ENCODE measurements at regions not wholly inside any gene's neighbourhood (a gene's known extent, or its start where the extent isn't known, plus 50 kb on each side); places are given as distances from the start of the nearest gene placed in this dataset.
"Not testable (repeated sequence)": the region's sequence is repeated elsewhere in the genome, so short reads cannot be mapped to it uniquely, and the experiment has no call there.

GRCh38 chr21:15932726-15933125 lies 202.9 kb downstream of the USP25 start:
- no peak for DNase-seq

DNA sequence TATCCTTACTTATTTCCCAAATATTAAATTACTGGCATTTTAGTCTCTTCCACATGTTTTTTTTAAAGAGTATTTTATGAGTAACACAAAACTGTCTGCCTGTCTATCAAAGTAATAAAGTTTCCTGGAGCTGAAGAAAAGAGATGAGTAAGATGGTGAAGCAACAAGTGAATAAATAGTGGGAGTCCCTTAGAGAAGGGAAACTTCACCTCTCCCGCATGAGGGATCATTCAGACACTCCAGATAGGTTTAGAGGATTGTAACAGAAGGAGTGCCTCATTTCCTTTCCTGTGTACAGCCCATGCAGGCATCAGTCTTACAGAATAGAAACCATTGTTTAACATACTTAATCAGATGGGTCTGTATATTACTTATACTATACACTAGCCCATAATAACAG lies 205.7 kb downstream of the USP25 start:
- no peak for DNase-seq

GRCh38 chr21:15943009-15943666 lies 213.4 kb downstream of the USP25 start:
- DNase-seq: no peak

- no peak for DNase-seq
These were observed 217.9 kb downstream of the USP25 start for GRCh38 chr21:15947677-15948076.

DNA sequence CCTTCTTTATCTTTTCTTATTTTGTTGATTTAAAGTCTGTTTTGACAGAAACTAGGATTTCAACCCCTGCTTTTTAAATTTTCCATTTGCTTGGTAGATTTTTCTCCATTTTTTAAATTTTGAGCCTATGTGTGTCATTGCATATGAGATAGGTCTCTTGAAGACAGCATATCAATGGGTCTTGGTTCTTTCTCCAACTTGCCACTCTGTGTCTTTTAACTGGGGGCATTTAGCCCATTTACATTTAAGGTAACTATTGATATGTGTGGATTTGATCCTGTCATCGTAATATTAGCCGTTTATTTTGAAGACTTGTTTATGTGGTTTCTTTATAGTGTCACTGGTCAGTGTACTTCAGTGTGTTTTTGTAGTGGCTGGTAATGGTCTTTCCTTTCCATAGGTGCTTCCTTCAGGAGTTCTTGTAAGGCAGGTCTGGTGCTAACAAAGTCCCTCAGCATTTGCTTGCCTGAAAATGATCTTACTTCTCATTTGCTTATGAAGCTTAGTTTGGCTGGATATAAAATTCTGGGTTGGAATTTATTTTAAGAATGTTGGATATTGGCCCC lies 223.9 kb downstream of the USP25 start:
- DNase-seq: no peak

DNA sequence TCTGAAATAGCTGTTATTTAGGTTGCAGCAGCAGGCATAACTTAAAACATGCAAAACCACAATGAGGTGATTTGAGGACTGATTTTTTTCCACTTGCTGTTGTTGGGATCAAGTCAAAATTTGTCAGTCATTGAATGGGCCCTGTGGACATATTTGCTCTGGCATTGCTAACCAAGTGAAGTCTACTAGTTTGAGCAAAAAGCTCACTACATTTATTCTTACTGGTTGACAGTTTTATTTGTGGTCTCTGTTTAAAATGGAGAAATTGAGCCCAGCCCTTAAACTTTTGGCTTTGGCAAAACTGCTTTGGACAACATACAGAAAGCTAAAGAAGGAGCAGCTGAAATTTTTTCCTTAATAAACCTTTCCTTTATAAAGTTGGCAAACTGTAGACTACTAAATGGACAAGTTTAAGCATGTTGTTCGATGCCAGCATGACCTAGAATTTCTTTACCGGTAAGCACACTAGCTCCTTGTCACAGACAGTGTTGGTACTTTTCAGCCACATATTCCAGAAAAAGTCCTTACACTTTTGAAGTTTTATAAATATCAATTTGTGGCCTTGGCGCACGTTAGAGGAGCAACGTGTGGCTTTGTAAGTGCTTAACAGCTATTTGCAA lies 234.6 kb downstream of the USP25 start:
- no peak for DNase-seq

- no peak for DNase-seq
These were observed 236.4 kb downstream of the USP25 start for GRCh38 chr21:15966231-15966630.

- DNase-seq: no peak
These were observed 236.9 kb downstream of the USP25 start for GRCh38 chr21:15966651-15967050.

DNA sequence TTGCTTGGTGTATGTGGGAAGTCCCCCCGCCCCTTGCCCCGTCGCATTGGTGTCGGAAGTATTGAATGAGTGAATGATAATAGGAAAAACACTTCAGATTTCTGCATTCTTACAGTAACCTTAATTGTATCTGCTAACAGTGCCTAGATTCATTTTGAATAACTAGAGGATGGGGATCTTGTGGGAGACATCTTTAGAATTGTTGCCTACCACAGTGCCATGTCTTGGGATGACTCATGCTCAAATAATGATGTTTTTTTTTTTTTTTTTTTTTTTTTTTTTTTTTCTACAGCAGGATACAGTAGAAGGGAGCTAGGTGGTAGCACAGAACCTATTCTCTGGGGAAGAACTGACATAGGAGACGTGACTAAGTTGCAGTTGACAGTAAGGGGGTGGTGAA lies 237.9 kb downstream of the USP25 start:
- DNase-seq: no peak

- no peak for DNase-seq
These were observed 239.1 kb downstream of the USP25 start for GRCh38 chr21:15968776-15969310.

- DNase-seq: no peak
These were observed 247.0 kb downstream of the USP25 start for GRCh38 chr21:15976807-15977206.

DNA sequence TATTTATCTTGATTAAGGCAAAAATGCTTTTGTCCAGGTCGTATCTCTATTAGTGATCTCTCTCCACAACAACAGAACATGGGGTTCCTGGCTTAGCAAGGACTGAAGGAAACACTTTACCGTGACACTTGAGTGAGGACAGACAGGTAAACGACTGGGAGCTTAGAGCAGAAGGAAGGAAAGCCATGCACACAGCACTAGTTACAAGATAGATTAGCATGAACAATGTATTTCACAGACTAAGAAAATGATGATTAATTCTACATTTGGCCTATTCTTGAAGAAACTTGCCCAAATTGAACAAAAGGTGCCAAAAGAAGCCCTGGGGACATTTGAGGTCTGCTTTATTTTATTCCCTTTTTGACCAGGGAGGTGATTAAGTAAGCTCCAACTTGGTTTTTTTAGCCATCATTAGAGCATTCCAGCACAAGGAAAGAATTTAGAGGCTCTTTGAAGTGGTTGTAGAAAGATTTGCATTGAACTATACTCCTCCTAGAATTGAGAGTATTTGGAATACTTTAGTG lies 248.5 kb downstream of the USP25 start:
- no peak for DNase-seq

GRCh38 chr21:15979493-15979892 lies 249.7 kb downstream of the USP25 start:
- not testable (repeated sequence) for DNase-seq

- DNase-seq: no peak
These were observed 256.5 kb downstream of the USP25 start for GRCh38 chr21:15986277-15986676.

DNA sequence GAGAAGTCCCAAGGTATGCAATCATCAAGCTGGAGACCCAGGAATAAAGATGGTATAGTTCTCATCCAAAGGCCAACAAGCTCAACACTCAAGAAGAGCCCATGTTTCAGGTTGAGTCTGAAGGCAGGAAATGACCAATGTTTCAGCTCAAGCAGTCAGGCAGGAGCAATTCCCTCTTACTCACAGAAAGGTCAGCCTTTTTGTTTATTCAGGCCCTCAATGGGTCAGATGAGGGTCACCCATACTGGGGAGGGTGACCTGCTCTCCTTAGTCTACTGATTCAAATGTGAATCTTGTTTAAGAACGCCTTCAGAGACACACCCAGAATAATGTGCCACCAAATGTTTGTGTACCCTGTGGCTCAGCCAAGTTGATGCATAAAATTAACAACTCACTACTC lies 262.4 kb downstream of the USP25 start:
- no peak for DNase-seq

GRCh38 chr21:15993951-15994350 lies 264.2 kb downstream of the USP25 start:
- DNase-seq: no peak

- no peak for DNase-seq
These were observed 270.0 kb downstream of the USP25 start for GRCh38 chr21:15999741-16000140.

DNA sequence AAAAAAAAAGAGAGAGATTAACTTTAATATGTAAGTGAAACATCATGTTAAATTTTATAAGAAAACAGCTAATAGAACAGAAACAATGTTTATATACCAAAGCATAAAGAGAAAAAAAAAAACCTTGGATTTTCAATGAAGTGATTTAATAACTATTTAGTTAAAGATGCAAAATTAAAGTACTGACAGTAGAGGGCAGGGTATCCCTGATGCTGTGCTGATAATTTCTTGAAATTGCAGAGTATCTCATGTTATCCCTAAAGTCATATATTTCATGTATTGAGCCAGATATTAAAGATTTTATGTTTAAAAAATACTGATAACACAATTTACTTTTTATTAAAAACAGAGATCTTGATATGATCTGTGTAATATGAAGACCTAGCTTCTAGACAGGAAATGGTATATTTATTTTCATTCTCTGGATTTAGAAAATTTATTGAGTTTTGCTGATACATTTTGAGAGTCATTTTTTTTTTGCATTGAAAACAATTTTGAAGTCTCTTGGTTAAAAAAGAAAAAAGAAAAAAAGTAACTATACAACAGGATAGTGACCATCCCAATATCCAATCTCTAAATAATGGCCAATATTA lies 273.2 kb downstream of the USP25 start:
- no peak for DNase-seq

DNA sequence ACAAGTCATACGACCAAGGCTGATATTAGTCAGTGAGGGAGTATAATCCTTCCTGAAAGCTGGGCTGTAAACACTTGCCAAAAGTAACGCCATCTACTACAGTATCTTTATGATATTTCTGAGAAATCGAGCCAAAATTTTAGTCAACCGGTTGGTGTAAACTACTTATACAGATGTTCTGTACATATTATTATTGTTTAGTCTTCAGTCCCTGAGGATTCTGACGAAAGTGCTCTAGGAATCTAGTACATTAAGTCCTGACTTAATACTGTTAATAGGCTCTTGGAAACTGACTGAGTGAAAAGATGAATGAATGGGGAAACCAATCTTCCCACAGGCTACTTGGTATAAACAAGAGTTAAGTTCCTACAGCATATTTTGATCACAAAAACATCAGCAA lies 274.3 kb downstream of the USP25 start:
- no peak for DNase-seq

DNA sequence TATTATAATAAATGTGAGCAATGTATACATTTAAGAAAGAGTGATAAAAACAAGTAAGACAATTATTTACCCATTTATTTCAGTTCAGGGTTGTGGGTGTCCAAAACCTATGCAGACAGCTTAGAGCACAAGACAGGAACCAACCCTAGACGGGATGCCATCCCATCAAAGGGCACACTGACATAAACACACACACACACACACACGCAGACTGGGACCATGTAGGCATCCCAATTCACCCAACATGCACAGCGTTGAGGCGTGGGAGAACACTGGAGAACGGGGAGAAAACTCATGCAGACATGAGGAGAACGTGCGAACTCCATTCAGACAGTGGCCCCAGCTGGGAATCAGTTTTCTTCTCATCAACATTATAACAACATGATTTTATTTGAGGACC lies 274.7 kb downstream of the USP25 start:
- DNase-seq: no peak

DNA sequence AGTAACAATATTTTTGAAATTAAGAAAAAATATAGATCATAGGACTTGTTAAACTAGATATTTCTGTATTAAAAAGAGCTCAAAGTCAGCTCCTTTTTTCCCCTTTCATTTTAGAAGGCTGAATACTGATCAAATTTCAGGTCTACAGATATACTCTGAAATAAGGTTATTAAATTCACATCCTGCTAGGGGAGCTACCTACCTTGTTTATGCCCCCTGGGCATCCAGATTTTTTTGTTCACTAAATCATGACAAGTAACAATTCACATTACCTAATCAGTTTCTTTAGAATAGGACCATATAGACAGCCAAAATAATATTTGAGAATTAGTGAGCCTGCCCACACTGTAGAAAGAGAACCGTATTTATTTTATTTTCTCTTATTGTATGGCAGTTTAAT lies 276.2 kb downstream of the USP25 start:
- no peak for DNase-seq

DNA sequence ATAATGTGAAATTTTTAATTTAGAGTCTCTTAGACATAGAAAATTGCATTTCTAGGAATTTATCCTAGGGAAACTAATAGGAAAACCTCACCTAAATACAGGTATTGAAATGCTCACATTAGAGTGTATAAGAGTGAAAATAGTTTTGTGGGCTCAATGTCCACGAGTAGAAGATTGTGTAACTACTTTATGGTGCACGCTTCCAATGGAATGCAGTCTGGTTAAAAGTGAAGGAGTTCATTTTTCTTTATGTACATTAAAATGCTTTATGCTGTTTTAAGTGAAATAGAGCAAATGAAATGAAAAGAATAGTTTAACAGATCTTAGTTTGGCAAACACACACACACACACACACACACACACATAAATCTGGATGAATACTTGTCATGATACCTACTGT lies 278.2 kb downstream of the USP25 start:
- no peak for DNase-seq

GRCh38 chr21:16011719-16012118 lies 281.9 kb downstream of the USP25 start:
- no peak for DNase-seq

DNA sequence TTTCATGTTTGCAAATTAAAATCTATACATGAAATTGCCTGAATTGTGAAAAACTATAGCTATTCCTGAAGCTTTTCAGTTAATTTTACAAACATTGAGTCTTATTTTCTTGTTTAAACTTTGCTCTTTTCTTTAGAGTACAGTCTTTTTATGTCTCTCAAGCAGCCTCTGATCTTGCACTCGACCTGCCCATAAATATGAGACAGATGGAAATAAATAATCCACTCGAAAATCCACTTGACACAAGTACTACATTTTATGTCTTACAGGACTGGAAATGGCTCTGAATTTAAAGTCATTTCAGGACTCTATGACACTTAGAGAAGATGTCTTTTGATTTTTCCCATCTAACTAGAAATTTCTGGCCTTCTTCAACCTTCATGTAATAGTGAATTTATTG lies 283.8 kb downstream of the USP25 start:
- no peak for DNase-seq

All from MV-4-11 (cell line).